GM23338 (cell line): ENCODE measurements at regions not wholly inside any gene's neighbourhood (a gene's known extent, or its start where the extent isn't known, plus 50 kb on each side); places are given as distances from the start of the nearest gene placed in this dataset.

Experiments
- ATAC-seq: fragments of 200-7000 bp; cut with Tn5 transposase; 3 replicates; pipeline ENCODE4 v1.9.1; 2020
- DNase-seq: peaks from one replicate; pipeline ENCODE4 v3.0.0-alpha.2; 2015; ENCODE audit warnings: low spot score
- H2AFZ ChIP-seq: fragments of 200-600 bp; sonication (generic); 2 replicates; pipeline ENCODE4 v1.8.0; 2016; ENCODE audit warnings: antibody characterized with exemption, mild to moderate bottlenecking, moderate library complexity
- H3F3A ChIP-seq: fragments of 200-600 bp; sonication (generic); replicated peaks from 2 replicates; pipeline ENCODE4 v1.8.0; 2017; ENCODE audit warnings: antibody characterized with exemption, mixed run types, low read depth
- H3K27ac ChIP-seq: fragments of 200-600 bp; sonication (generic); 2 replicates; pipeline ENCODE4 v1.6.1; 2016; ENCODE audit warnings: low read depth
- H3K27me3 ChIP-seq: fragments of 200-600 bp; sonication (generic); 2 replicates; pipeline ENCODE4 v1.8.0; 2016; ENCODE audit warnings: mild to moderate bottlenecking, mixed run types, moderate library complexity; ENCODE audit not compliant: insufficient read depth
- H3K36me3 ChIP-seq: fragments of 200-600 bp; sonication (generic); 2 replicates; pipeline ENCODE4 v1.8.0; 2016; ENCODE audit warnings: mild to moderate bottlenecking; ENCODE audit not compliant: insufficient read depth
- H3K4me1 ChIP-seq: fragments of 200-600 bp; sonication (generic); 2 replicates; pipeline ENCODE4 v1.8.0; 2016; ENCODE audit warnings: mild to moderate bottlenecking, moderate library complexity; ENCODE audit not compliant: insufficient read depth
- H3K4me2 ChIP-seq: fragments of 200-600 bp; sonication (generic); 2 replicates; pipeline ENCODE4 v1.7.1; 2017; ENCODE audit warnings: mixed run types
- H3K4me3 ChIP-seq: fragments of 200-600 bp; sonication (generic); 2 replicates; pipeline ENCODE4 v1.6.1; 2016; ENCODE audit warnings: mixed run types
- H3K79me2 ChIP-seq: fragments of 200-600 bp; sonication (generic); replicated peaks from 2 replicates; pipeline ENCODE4 v1.8.0; 2017; ENCODE audit warnings: mild to moderate bottlenecking; ENCODE audit not compliant: insufficient read depth
- H3K9me2 ChIP-seq: fragments of 200-600 bp; sonication (generic); 2 replicates; pipeline ENCODE4 v1.8.0; 2017; ENCODE audit not compliant: insufficient read depth
- H4K20me1 ChIP-seq: fragments of 200-600 bp; sonication (generic); replicated peaks from 2 replicates; pipeline ENCODE4 v1.8.0; 2017; ENCODE audit warnings: mild to moderate bottlenecking; ENCODE audit not compliant: insufficient read depth
- H3K27ac Mint-ChIP-seq: 2 replicates; pipeline ENCODE4 v1.8.0; 2020; ENCODE audit warnings: inconsistent platforms, mild to moderate bottlenecking, moderate library complexity, mixed read lengths
- H3K27me3 Mint-ChIP-seq: 3 replicates; pipeline ENCODE4 v1.8.0; 2022; ENCODE audit warnings: low read depth, mild to moderate bottlenecking, moderate library complexity, mixed read lengths, inconsistent platforms; ENCODE audit not compliant: insufficient read depth, poor library complexity
- H3K36me3 Mint-ChIP-seq: 3 replicates; pipeline ENCODE4 v1.8.0; 2021; ENCODE audit warnings: low read depth, mild to moderate bottlenecking, inconsistent platforms, moderate library complexity, mixed read lengths
- H3K4me1 Mint-ChIP-seq: 3 replicates; pipeline ENCODE4 v1.8.0; 2020; ENCODE audit warnings: mild to moderate bottlenecking, inconsistent platforms, mixed read lengths
- H3K4me3 Mint-ChIP-seq: 3 replicates; pipeline ENCODE4 v1.8.0; 2021; ENCODE audit warnings: moderate library complexity, mild to moderate bottlenecking, inconsistent platforms, mixed read lengths
- H3K9me3 Mint-ChIP-seq: 3 replicates; pipeline ENCODE4 v1.8.0; 2020; ENCODE audit warnings: moderate library complexity, mild to moderate bottlenecking, inconsistent platforms, mixed read lengths
- EZH2 ChIP-seq: fragments of 200-600 bp; sonication (generic); IDR thresholded peaks from one replicate; pipeline ENCODE4 v1.8.0; 2017; ENCODE audit warnings: antibody characterized with exemption, mild to moderate bottlenecking, low read depth; ENCODE audit not compliant: unreplicated experiment
- EZH2phosphoT487 ChIP-seq: fragments of 200-600 bp; sonication (generic); IDR thresholded peaks from one replicate; pipeline ENCODE4 v1.8.1; 2018; ENCODE audit warnings: antibody characterized with exemption; ENCODE audit not compliant: unreplicated experiment
- JUNB ChIP-seq: IDR thresholded peaks from one replicate; pipeline ENCODE4 v1.6.1; 2016; ENCODE audit warnings: antibody characterized with exemption; ENCODE audit not compliant: unreplicated experiment
- NANOG ChIP-seq: IDR thresholded peaks from 2 replicates; pipeline ENCODE4 v1.6.1; 2016; ENCODE audit warnings: antibody characterized with exemption, borderline replicate concordance
- STAT1 ChIP-seq: IDR thresholded peaks from one replicate; pipeline ENCODE4 v1.6.1; 2016; ENCODE audit warnings: antibody characterized with exemption; ENCODE audit not compliant: unreplicated experiment
- ZNF114 ChIP-seq: fragments of 250-450 bp; sonication (Bioruptor Pico); IDR thresholded peaks from 2 replicates; pipeline ENCODE4 v1.5.0; 2020; ENCODE audit warnings: mild to moderate bottlenecking, moderate library complexity
- ZNF331 ChIP-seq: fragments of 250-450 bp; sonication (Bioruptor Pico); IDR thresholded peaks from 2 replicates; pipeline ENCODE4 v1.5.0; 2020; ENCODE audit warnings: low read depth, mild to moderate bottlenecking, moderate library complexity
- TF ChIP-seq, protein P1 (sequence below): IDR thresholded peaks from one replicate; pipeline ENCODE4 v1.6.1; 2018; ENCODE audit warnings: antibody characterized with exemption; ENCODE audit not compliant: unreplicated experiment
- TF ChIP-seq, protein P2 (sequence below), 2 experiments: fragments of 200-600 bp in 1 of 2; sonication (generic) in 1 of 2; conservative IDR thresholded peaks; 2 replicates each; pipeline versions ENCODE4 v1.5.1 to v1.6.1; 2016 to 2017; ENCODE audit warnings: antibody characterized with exemption in 2 of 2, low read depth in 2 of 2, mild to moderate bottlenecking in 2 of 2, moderate library complexity in 1 of 2
- TF ChIP-seq, protein P3 (sequence below): IDR thresholded peaks from 2 replicates; pipeline ENCODE4 v1.6.1; 2016; ENCODE audit warnings: antibody characterized with exemption

DNA sequence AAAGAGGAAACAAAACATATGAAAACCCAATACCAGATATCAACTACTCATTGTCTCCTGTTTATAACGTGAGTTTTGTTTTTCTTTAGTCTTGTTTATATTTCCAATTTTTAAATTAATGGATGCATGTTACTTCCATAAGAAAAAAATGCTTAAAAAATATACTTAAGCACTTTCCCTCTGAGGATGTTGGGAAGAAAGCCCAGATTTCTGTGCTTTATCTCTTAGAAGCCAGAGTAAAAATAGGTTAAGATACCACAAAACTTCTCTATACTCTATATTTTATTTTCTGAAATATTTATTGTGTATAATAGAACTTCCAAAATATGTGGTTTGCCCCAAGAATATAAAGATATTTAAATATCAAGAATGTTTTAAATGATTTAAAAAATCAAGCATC is 633.9 kb downstream of the STK39 start (continued):
- TF ChIP-seq JUNB (no peak), EZH2phosphoT487 (no peak), EZH2 (no peak), ZNF114 (CRISPR knock-in tag) (no peak), STAT1 (no peak), ZNF331 (CRISPR knock-in tag) (no peak), NANOG (no peak)
- TF ChIP-seq, protein P1, sequence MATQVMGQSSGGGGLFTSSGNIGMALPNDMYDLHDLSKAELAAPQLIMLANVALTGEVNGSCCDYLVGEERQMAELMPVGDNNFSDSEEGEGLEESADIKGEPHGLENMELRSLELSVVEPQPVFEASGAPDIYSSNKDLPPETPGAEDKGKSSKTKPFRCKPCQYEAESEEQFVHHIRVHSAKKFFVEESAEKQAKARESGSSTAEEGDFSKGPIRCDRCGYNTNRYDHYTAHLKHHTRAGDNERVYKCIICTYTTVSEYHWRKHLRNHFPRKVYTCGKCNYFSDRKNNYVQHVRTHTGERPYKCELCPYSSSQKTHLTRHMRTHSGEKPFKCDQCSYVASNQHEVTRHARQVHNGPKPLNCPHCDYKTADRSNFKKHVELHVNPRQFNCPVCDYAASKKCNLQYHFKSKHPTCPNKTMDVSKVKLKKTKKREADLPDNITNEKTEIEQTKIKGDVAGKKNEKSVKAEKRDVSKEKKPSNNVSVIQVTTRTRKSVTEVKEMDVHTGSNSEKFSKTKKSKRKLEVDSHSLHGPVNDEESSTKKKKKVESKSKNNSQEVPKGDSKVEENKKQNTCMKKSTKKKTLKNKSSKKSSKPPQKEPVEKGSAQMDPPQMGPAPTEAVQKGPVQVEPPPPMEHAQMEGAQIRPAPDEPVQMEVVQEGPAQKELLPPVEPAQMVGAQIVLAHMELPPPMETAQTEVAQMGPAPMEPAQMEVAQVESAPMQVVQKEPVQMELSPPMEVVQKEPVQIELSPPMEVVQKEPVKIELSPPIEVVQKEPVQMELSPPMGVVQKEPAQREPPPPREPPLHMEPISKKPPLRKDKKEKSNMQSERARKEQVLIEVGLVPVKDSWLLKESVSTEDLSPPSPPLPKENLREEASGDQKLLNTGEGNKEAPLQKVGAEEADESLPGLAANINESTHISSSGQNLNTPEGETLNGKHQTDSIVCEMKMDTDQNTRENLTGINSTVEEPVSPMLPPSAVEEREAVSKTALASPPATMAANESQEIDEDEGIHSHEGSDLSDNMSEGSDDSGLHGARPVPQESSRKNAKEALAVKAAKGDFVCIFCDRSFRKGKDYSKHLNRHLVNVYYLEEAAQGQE = no peak
- TF ChIP-seq, protein P2, sequence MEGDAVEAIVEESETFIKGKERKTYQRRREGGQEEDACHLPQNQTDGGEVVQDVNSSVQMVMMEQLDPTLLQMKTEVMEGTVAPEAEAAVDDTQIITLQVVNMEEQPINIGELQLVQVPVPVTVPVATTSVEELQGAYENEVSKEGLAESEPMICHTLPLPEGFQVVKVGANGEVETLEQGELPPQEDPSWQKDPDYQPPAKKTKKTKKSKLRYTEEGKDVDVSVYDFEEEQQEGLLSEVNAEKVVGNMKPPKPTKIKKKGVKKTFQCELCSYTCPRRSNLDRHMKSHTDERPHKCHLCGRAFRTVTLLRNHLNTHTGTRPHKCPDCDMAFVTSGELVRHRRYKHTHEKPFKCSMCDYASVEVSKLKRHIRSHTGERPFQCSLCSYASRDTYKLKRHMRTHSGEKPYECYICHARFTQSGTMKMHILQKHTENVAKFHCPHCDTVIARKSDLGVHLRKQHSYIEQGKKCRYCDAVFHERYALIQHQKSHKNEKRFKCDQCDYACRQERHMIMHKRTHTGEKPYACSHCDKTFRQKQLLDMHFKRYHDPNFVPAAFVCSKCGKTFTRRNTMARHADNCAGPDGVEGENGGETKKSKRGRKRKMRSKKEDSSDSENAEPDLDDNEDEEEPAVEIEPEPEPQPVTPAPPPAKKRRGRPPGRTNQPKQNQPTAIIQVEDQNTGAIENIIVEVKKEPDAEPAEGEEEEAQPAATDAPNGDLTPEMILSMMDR (conservative IDR thresholded peaks at IDR 0.05; ENCODE audit: low read depth in 2 of 2) = no peak
- TF ChIP-seq, protein P3, sequence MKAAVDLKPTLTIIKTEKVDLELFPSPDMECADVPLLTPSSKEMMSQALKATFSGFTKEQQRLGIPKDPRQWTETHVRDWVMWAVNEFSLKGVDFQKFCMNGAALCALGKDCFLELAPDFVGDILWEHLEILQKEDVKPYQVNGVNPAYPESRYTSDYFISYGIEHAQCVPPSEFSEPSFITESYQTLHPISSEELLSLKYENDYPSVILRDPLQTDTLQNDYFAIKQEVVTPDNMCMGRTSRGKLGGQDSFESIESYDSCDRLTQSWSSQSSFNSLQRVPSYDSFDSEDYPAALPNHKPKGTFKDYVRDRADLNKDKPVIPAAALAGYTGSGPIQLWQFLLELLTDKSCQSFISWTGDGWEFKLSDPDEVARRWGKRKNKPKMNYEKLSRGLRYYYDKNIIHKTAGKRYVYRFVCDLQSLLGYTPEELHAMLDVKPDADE = no peak

DNA sequence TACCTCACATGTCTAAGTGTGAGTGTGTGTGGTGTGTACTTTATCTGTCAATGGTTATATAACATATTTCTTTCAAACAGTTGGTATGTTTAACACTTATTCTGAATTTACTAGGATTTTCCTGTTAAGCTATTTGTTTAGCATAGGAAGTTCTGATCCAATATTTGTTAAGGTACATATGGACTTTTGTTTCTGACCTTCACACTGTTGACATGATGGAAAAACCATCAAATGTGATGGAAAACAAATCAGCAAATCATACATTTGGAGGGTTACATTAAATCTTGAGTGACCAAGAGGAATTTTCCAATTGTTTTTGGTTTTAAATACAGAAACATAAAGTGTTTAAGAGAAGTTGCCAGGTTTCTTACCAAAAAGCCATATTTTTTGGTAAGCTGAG is 638.9 kb downstream of the STK39 start:
- Mint-ChIP-seq H3K9me3 (peaks cover 2% of the 10 kb centered on the region; the same call in 2 of the 3 replicates), H3K4me1 (peaks cover 16% of the 10 kb centered on the region), H3K27me3 (no peaks in the 10 kb centered on the region), H3K27ac (no peak overlapping the region), H3K36me3 (peaks cover 2% of the 10 kb centered on the region; the same call in 2 of the 3 replicates), H3K4me3 (no peak overlapping the region)
- Histone ChIP-seq H3K36me3 (no peaks in the 10 kb centered on the region), H3K27ac (no peak overlapping the region), H3K4me1 (peaks cover 8% of the 10 kb centered on the region), H4K20me1 (no peaks in the 10 kb centered on the region), H3F3A (no peaks in the 10 kb centered on the region), H3K9me2 (0 out of 2 replicates have a peak, but pooled peaks cover 4% of the 10 kb centered on the region), H3K79me2 (no peaks in the 10 kb centered on the region), H3K4me3 (no peak overlapping the region), H3K27me3 (no peaks in the 10 kb centered on the region), H3K4me2 (no peak overlapping the region), H2AFZ (no peak overlapping the region)
- DNase-seq (no peak), ATAC-seq (no peak)
- TF ChIP-seq, protein P1 = no peak
- TF ChIP-seq NANOG = no peak
